OCI-LY7 (cell line): ENCODE measurements at regions not wholly inside any gene's neighbourhood (a gene's known extent, or its start where the extent isn't known, plus 50 kb on each side); places are given as distances from the start of the nearest gene placed in this dataset.

Source experiments
- EZH2phosphoT487 ChIP-seq: fragments of 200-600 bp; sonication (generic); IDR thresholded peaks from 2 replicates; pipeline ENCODE4 v1.6.1; 2018; ENCODE audit warnings: low read depth, borderline replicate concordance, mild to moderate bottlenecking, mixed run types, antibody characterized with exemption, low read length, moderate library complexity, mixed read lengths
- TF ChIP-seq, protein P1 (sequence below): fragments of 200-600 bp; sonication (generic); conservative IDR thresholded peaks from 2 replicates; pipeline ENCODE4 v1.5.1; 2014; ENCODE audit warnings: mild to moderate bottlenecking, antibody characterized with exemption, low read length, moderate library complexity, mixed read lengths

DNA sequence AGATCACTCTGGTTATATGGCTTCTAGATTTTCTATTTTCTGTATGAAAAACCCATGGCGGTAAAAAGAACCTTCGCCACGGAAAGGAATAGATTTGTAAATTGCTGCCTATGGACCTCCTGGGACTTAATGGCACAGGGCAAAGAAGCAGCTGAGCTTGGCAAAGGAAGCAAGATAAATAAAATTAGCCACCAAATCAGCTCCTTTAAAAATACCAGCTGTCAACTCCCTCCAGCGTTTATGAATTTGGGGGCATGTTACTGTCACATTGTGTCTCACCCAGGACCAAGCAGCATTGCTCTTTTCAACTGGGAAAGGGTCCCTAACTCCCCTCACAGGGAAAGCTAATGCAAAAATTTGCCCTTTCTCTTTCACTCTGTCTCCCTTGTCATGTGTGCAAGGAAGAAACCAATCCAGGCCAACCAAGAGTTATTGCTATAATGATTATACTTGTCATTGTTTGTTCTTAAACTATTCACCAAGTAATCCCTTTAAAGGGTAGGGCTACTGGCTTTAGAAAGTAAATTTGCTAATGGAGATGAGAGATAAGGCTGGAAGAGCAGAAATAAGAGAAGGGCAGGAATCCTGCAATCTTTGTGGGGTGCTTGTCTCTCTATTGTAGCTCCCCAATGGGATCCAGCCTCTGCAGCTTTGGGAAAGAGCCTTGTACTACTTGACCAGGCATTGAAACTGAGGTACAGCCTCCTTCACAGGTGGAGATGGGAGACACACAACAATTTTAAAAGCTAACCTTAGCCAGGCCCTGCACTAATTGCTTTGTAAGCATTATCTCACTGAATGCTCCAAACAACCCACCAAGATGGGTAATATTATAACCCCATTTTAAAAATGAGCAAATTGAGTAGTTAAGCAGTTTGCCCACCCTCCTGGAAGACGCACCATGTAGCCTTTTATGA lies 119.1 kb upstream of the KLF7 start:
- TF ChIP-seq, protein P1, sequence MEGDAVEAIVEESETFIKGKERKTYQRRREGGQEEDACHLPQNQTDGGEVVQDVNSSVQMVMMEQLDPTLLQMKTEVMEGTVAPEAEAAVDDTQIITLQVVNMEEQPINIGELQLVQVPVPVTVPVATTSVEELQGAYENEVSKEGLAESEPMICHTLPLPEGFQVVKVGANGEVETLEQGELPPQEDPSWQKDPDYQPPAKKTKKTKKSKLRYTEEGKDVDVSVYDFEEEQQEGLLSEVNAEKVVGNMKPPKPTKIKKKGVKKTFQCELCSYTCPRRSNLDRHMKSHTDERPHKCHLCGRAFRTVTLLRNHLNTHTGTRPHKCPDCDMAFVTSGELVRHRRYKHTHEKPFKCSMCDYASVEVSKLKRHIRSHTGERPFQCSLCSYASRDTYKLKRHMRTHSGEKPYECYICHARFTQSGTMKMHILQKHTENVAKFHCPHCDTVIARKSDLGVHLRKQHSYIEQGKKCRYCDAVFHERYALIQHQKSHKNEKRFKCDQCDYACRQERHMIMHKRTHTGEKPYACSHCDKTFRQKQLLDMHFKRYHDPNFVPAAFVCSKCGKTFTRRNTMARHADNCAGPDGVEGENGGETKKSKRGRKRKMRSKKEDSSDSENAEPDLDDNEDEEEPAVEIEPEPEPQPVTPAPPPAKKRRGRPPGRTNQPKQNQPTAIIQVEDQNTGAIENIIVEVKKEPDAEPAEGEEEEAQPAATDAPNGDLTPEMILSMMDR: no peak
- no peak for TF ChIP-seq EZH2phosphoT487
